ENCODE measurements at regions not wholly inside any gene's neighbourhood (a gene's known extent, or its start where the extent isn't known, plus 50 kb on each side); places are given as distances from the start of the nearest gene placed in this dataset.
"Not testable (repeated sequence)": the region's sequence is repeated elsewhere in the genome, so short reads cannot be mapped to it uniquely, and the experiment has no call there.

- Histone ChIP-seq H3K4me1 (ENCODE audit: control insufficient read depth in 1 of 2, insufficient read depth in 2 of 2, low read length in 2 of 2) (no peaks in the 10 kb centered on the region), H3K27ac (ENCODE audit: low read depth, low read length) (no peak overlapping the region), H3K27me3 (ENCODE audit: insufficient read depth, low read length) (no peaks in the 10 kb centered on the region), H3K9ac (ENCODE audit: low read length) (no peak overlapping the region), H3K36me3 (ENCODE audit: control insufficient read depth in 1 of 2, insufficient read depth in 2 of 2, low read length in 2 of 2) (no peaks in the 10 kb centered on the region), H3K9me3 (ENCODE audit: insufficient read depth, low read depth, low read length) (no peaks in the 10 kb centered on the region), H4K91ac (ENCODE audit: low read depth, low read length) (no peak overlapping the region), H2BK5ac (ENCODE audit: low read depth, low read length, poor library complexity) (no peak overlapping the region), H4K8ac (ENCODE audit: low read depth, low read length) (no peak overlapping the region), H2AFZ (ENCODE audit: insufficient read depth, low read length, poor library complexity) (no peak overlapping the region), H4K12ac (ENCODE audit: low read depth, low read length) (no peak overlapping the region), H3K23ac (ENCODE audit: low read length) (no peak overlapping the region), H3K4me2 (ENCODE audit: low read length) (no peak overlapping the region), H3K4me3 (ENCODE audit: low read depth, low read length) (no peak overlapping the region), H2BK12ac (ENCODE audit: low read length) (no peak overlapping the region), H3K4ac (ENCODE audit: low read depth, low read length) (no peak overlapping the region), H3K79me2 (ENCODE audit: control insufficient read depth, insufficient read depth, low read length, poor library complexity) (no peaks in the 10 kb centered on the region), H2AK5ac (ENCODE audit: low read length) (no peak overlapping the region), H3K14ac (ENCODE audit: low read length) (no peak overlapping the region), H3K79me1 (ENCODE audit: low read length) (no peaks in the 10 kb centered on the region), H2BK120ac (ENCODE audit: insufficient read depth, low read length, poor library complexity) (no peak overlapping the region), H3K18ac (ENCODE audit: low read length) (no peak overlapping the region)
- no CpG with 5 or more reads among the region's 5 CpGs for WGBS (ENCODE audit: extremely low coverage, insufficient coverage, insufficient read length)
- DNase-seq, result no peak
Measured at GRCh38 chr5:131107128-131107527, 57.9 kb downstream of the HINT1 start.

- Histone ChIP-seq H2BK12ac (ENCODE audit: low read length) (no peak overlapping the region), H2AFZ (ENCODE audit: insufficient read depth, low read length, poor library complexity) (no peak overlapping the region), H4K91ac (ENCODE audit: low read depth, low read length) (no peak overlapping the region), H3K79me2 (ENCODE audit: control insufficient read depth, insufficient read depth, low read length, poor library complexity) (no peaks in the 10 kb centered on the region), H3K23ac (ENCODE audit: low read length) (no peak overlapping the region), H3K14ac (ENCODE audit: low read length) (no peak overlapping the region), H3K79me1 (ENCODE audit: low read length) (no peaks in the 10 kb centered on the region), H3K27ac (ENCODE audit: low read depth, low read length) (no peak overlapping the region), H3K9ac (ENCODE audit: low read length) (no peak overlapping the region), H3K4me2 (ENCODE audit: low read length) (no peak overlapping the region), H4K12ac (ENCODE audit: low read depth, low read length) (no peak overlapping the region), H3K4ac (ENCODE audit: low read depth, low read length) (no peak overlapping the region), H3K36me3 (ENCODE audit: control insufficient read depth in 1 of 2, insufficient read depth in 2 of 2, low read length in 2 of 2) (no peaks in the 10 kb centered on the region), H4K8ac (ENCODE audit: low read depth, low read length) (no peak overlapping the region), H3K27me3 (ENCODE audit: insufficient read depth, low read length) (no peaks in the 10 kb centered on the region), H3K18ac (ENCODE audit: low read length) (no peak overlapping the region), H2BK120ac (ENCODE audit: insufficient read depth, low read length, poor library complexity) (no peak overlapping the region), H3K4me1 (ENCODE audit: control insufficient read depth in 1 of 2, insufficient read depth in 2 of 2, low read length in 2 of 2) (no peaks in the 10 kb centered on the region), H2BK5ac (ENCODE audit: low read depth, low read length, poor library complexity) (no peak overlapping the region), H2AK5ac (ENCODE audit: low read length) (no peak overlapping the region), H3K9me3 (ENCODE audit: insufficient read depth, low read depth, low read length) (no peaks in the 10 kb centered on the region), H3K4me3 (ENCODE audit: low read depth, low read length) (no peak overlapping the region)
- peak in 1 of 2 donors; percentile 2 for DNase-seq
- WGBS (ENCODE audit: extremely low coverage, insufficient coverage, insufficient read length), result no CpG with 5 or more reads among the region's 2 CpGs
Measured at GRCh38 chr5:131104169-131104808, 60.8 kb downstream of the HINT1 start.

GRCh38 chr5:131096774-131097710, 68.0 kb downstream of the HINT1 start:
- Histone ChIP-seq H3K9me3 (ENCODE audit: insufficient read depth, low read depth, low read length) (no peaks in the 10 kb centered on the region), H3K36me3 (ENCODE audit: control insufficient read depth in 1 of 2, insufficient read depth in 2 of 2, low read length in 2 of 2) (no peaks in the 10 kb centered on the region)
- WGBS (ENCODE audit: extremely low coverage, insufficient coverage, insufficient read length), result no CpG with 5 or more reads among the region's 2 CpGs

GRCh38 chr5:131095561-131095960, 69.5 kb downstream of the HINT1 start:
- H3K79me1 ChIP-seq (ENCODE audit: low read length); H3K18ac ChIP-seq (ENCODE audit: low read length); H2BK120ac ChIP-seq (ENCODE audit: insufficient read depth, low read length, poor library complexity); H3K36me3 ChIP-seq (ENCODE audit: control insufficient read depth in 1 of 2, insufficient read depth in 2 of 2, low read length in 2 of 2); H3K4ac ChIP-seq (ENCODE audit: low read depth, low read length); H3K4me3 ChIP-seq (ENCODE audit: low read depth, low read length); H3K9ac ChIP-seq (ENCODE audit: low read length); H4K91ac ChIP-seq (ENCODE audit: low read depth, low read length); H3K9me3 ChIP-seq (ENCODE audit: insufficient read depth, low read depth, low read length); H3K4me2 ChIP-seq (ENCODE audit: low read length); H3K14ac ChIP-seq (ENCODE audit: low read length); H3K79me2 ChIP-seq (ENCODE audit: control insufficient read depth, insufficient read depth, low read length, poor library complexity); H3K27me3 ChIP-seq (ENCODE audit: insufficient read depth, low read length); H2BK12ac ChIP-seq (ENCODE audit: low read length); H3K4me1 ChIP-seq (ENCODE audit: control insufficient read depth in 1 of 2, insufficient read depth in 2 of 2, low read length in 2 of 2); H2BK5ac ChIP-seq (ENCODE audit: low read depth, low read length, poor library complexity); H4K8ac ChIP-seq (ENCODE audit: low read depth, low read length); H4K12ac ChIP-seq (ENCODE audit: low read depth, low read length); H3K23ac ChIP-seq (ENCODE audit: low read length); H2AFZ ChIP-seq (ENCODE audit: insufficient read depth, low read length, poor library complexity); H3K27ac ChIP-seq (ENCODE audit: low read depth, low read length); DNase-seq; H2AK5ac ChIP-seq (ENCODE audit: low read length): not testable (repeated sequence)
- WGBS (ENCODE audit: extremely low coverage, insufficient coverage, insufficient read length), result no CpG with 5 or more reads among the region's 4 CpGs

More at GRCh38 chr5:131096774-131097710, 68.0 kb downstream of the HINT1 start:
- Histone ChIP-seq H3K9ac (ENCODE audit: low read length) (no peak overlapping the region), H3K79me2 (ENCODE audit: control insufficient read depth, insufficient read depth, low read length, poor library complexity) (no peaks in the 10 kb centered on the region), H3K79me1 (ENCODE audit: low read length) (no peaks in the 10 kb centered on the region), H2AK5ac (ENCODE audit: low read length) (no peak overlapping the region), H3K4ac (ENCODE audit: low read depth, low read length) (no peak overlapping the region), H3K27me3 (ENCODE audit: insufficient read depth, low read length) (no peaks in the 10 kb centered on the region), H3K4me1 (ENCODE audit: control insufficient read depth in 1 of 2, insufficient read depth in 2 of 2, low read length in 2 of 2) (no peaks in the 10 kb centered on the region), H3K4me2 (ENCODE audit: low read length) (no peak overlapping the region), H3K18ac (ENCODE audit: low read length) (no peak overlapping the region), H3K27ac (ENCODE audit: low read depth, low read length) (no peak overlapping the region), H3K14ac (ENCODE audit: low read length) (no peak overlapping the region), H2BK5ac (ENCODE audit: low read depth, low read length, poor library complexity) (no peak overlapping the region), H2BK12ac (ENCODE audit: low read length) (no peak overlapping the region), H2BK120ac (ENCODE audit: insufficient read depth, low read length, poor library complexity) (no peak overlapping the region), H3K23ac (ENCODE audit: low read length) (no peak overlapping the region), H2AFZ (ENCODE audit: insufficient read depth, low read length, poor library complexity) (no peak overlapping the region), H3K4me3 (ENCODE audit: low read depth, low read length) (no peak overlapping the region), H4K8ac (ENCODE audit: low read depth, low read length) (no peak overlapping the region), H4K91ac (ENCODE audit: low read depth, low read length) (no peak overlapping the region), H4K12ac (ENCODE audit: low read depth, low read length) (no peak overlapping the region)
- no peak for DNase-seq

Data from trophoblast cell (in vitro differentiated cells and primary cell).